Sciatic nerve (tissue), 2 donors: ENCODE measurements at regions not wholly inside any gene's neighbourhood (a gene's known extent, or its start where the extent isn't known, plus 50 kb on each side); places are given as distances from the start of the nearest gene placed in this dataset.
A peak's percentile ranks its signal among the peaks of the same experiment; 100 is the strongest.
"Not testable (repeated sequence)": the region's sequence is repeated elsewhere in the genome, so short reads cannot be mapped to it uniquely, and the experiment has no call there.

Experiments
- ATAC-seq: fragments of 200-7000 bp; cut with Tn5 transposase; one replicate; pipeline ENCODE4 v1.9.1; 2020; ENCODE audit warnings: mild to moderate bottlenecking, moderate library complexity
- DNase-seq: peaks from one replicate; pipeline ENCODE4 v3.0.0-alpha.2; 2020; ENCODE audit warnings: low spot score
- intact Hi-C: fragments of 100-400 bp; cut with DNase I; formaldehyde crosslinking; loops from one replicate; pipeline ENCODE4 v1.14.2; 2022
- donor health status: DM: no; HTN: no; CAD: no.
- donor health status: DM: no; HTN: no; CAD: no.

DNA sequence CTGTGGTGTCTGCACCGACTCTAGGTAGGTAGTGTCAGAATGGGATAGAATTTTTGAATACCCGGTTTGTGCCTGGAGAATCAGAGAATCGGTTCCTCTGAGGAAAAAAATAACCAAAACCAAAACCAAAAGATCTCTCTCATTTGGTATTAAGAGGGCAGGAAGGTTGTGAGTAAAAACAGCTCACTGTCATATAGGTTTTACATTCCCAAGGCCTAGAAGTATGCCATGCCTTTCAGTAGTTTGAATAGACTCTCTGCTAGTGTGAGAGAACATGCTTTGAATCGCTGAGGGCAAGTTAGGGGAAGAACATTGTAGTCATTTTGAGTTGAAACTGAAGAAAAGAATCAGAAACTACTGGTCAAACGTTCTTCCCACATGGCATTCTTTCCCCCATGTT lies 411.4 kb upstream of the CD180 start:
- intact Hi-C loops: no loop called here
- DNase-seq (no peak), ATAC-seq (no peak)

- DNase-seq (no peak), ATAC-seq (no peak)
- intact Hi-C loops: no loop called here
Observed at GRCh38 chr5:67606586-67606947, 410.0 kb upstream of the CD180 start.

GRCh38 chr5:67605730-67606585 lies 409.4 kb upstream of the CD180 start:
- intact Hi-C loops: no loop called here
- no peak for DNase-seq
- ATAC-seq: no peak

- DNase-seq (no peak), ATAC-seq (no peak)
- intact Hi-C loops: no loop called here
Observed at GRCh38 chr5:67591491-67591890, 394.9 kb upstream of the CD180 start.

GRCh38 chr5:67588389-67588788 lies 391.8 kb upstream of the CD180 start:
- intact Hi-C loops: no loop called here
- ATAC-seq: no peak
- DNase-seq: no peak

DNA sequence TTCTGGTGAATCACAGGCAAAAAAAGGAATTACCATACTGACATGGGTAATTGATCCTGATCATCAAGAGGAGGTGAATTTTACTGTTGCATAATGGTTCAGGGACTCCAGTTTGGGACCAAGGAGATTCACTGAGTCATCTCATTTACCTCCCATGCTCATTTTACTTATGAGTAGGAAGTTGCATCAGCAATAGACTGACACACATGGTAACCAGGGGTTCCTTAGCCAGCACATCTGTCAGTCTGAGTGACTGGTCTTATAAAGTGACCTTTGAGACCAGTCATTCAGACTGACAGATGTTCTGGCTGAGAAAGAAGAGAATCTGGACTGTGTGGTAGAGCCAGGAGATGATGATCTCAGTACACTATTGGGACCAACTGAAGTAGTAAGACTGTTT lies 384.6 kb upstream of the CD180 start:
- intact Hi-C loops: no loop called here

GRCh38 chr5:67578011-67578410 lies 381.4 kb upstream of the CD180 start:
- DNase-seq (no peak), ATAC-seq (no peak)
- intact Hi-C loops: no loop called here

More for the DNA sequence above, 384.6 kb upstream of the CD180 start:
- no peak for DNase-seq
- no peak for ATAC-seq

GRCh38 chr5:67577424-67577823 lies 380.8 kb upstream of the CD180 start:
- DNase-seq: no peak
- intact Hi-C loops: no loop called here
- ATAC-seq: no peak

- intact Hi-C loops: no loop called here
- DNase-seq (no peak), ATAC-seq (no peak)
Observed at GRCh38 chr5:67576112-67576511, 379.5 kb upstream of the CD180 start.

DNA sequence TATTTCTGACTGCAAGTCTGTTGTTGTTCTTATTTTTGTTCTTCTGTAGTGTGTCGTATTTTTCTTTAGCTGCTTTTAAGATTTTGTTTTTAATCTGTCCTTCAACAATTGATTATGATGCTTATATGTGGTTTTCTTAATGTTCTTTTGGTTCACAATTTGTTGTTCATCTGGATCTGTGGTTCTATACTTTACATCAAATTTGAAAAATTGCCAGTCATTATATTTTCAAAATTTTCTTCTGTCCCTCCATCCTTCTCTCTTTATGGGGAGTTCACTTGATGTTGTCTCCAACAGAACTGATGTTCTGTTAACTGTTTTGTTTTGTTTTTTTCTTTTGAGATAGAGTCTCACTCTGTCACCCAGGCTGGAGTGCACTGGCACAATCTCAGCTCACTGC lies 378.5 kb upstream of the CD180 start:
- intact Hi-C loops: no loop called here
- DNase-seq: no peak
- ATAC-seq: no peak

GRCh38 chr5:67561151-67561932 lies 364.7 kb upstream of the CD180 start:
- intact Hi-C loops: no loop called here
- no peak for DNase-seq
- ATAC-seq: peak; percentile 93

GRCh38 chr5:67552773-67553172 lies 356.2 kb upstream of the CD180 start:
- ATAC-seq: peak; percentile 21
- intact Hi-C loops: no loop called here

DNA sequence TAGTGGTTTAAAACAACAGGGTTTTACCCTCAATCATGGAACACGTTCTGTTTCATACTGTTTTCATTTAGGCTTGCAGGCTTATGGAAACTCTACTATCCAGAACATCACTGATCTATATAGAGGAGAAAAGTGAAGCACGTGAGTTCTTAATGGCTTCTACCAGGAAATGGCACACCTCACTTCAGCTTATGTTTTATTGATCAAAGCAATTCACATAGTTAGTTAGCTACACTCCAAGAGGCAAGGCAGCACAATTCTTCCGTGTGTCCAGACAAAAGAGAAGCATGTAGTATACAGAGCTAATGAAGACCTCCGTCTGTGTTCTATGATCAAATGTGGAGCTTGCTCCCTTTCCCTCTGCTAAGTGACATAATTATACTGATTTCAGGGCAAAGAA lies 353.3 kb upstream of the CD180 start:
- ATAC-seq: no peak
- DNase-seq: no peak
- intact Hi-C loops: no loop called here

More at GRCh38 chr5:67552773-67553172, 356.2 kb upstream of the CD180 start:
- no peak for DNase-seq

DNA sequence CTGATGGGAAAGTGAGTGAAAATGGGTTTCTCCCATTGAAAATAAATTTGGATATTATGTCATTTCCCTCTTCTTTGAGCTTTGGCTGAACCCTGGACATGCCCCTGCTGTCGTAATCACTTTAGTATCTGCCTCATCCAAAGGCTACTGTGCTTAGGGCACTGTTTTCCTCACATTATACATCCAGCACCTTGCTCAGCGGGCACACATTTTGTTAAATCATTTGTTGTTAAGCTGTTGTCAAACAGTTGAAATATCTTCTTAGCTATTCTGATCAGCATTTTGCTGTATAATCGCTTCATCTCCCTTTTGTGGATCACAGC lies 352.7 kb upstream of the CD180 start:
- intact Hi-C loops: no loop called here
- DNase-seq (no peak), ATAC-seq (peak; percentile 84)

DNA sequence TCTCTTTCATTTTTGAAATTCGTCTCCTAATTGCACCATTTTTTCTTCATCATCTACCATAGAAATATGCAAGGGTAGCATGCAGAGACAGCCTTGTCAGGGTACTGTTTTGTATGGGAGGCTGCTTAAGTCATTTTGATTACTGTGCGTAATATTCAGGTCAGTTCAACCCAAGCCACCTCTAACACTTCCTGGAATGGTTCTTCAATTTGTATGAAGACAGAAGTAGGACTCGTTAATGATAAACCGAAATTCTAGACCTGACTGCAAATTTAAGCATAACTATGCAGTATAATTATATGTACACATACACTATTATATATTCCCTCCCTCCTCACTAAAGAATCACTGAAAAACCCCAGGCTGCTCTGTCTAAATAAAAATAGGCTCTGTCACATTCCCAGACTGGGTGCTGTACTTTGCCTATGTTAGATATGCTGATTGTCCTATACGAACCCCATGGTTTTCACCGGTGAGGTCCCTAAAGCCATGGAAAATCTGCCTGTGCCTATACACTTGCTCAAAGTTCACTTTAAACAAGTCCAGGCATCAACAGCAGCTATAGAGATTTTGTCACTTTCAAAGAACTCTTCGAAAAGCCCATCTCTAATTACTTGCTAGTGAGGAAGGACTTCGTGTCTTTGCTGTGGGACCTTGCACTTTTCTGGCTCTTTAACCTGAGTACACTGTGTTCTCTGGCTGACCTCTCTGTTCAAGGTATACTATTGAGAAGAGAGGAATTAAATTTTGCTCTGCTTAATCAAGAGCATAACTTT lies 352.1 kb upstream of the CD180 start:
- no peak for ATAC-seq
- no peak for DNase-seq
- intact Hi-C loops: no loop called here

DNA sequence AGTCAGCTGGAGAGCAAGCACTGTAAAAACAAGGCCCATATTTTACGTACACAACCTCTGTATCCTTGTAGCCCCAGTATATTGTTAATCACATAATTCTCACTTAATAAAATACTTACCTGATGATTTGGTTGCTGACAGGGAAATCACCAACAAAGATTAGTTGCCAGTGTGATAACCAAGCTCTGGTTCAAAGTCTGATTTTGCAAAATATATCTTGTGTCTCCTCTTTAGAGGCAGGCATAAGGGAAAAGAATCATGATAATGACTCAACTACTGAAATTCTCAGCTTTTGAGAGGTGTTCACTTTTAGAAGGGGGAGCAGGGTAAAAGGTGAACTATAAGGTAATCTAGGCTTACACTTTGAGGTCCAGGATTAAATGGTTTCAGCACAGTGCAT lies 351.1 kb upstream of the CD180 start:
- ATAC-seq (no peak), DNase-seq (no peak)
- intact Hi-C loops: no loop called here

DNA sequence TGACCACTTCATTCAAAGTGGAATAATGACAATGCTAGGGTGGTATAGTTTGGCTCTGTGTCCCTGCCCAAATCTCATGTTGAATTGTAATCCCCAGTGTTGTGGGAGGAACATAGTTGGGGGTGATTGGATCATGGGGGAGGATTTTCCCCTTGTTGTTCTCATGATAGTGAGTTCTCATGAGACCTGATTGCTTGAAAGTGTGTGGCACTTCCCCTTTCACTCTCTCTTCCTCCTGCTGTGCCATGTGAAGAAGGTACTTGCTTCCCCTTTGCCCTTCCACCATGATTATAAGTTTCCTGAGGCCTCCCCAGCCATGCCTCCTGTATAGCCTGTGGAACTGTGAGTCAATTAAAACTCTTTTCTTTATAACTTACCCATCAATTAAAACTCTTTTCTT lies 348.3 kb upstream of the CD180 start:
- DNase-seq, intact Hi-C loops, ATAC-seq: not testable (repeated sequence)

GRCh38 chr5:67543720-67544270 lies 347.2 kb upstream of the CD180 start:
- DNase-seq (no peak), ATAC-seq (peak; percentile 94)

DNA sequence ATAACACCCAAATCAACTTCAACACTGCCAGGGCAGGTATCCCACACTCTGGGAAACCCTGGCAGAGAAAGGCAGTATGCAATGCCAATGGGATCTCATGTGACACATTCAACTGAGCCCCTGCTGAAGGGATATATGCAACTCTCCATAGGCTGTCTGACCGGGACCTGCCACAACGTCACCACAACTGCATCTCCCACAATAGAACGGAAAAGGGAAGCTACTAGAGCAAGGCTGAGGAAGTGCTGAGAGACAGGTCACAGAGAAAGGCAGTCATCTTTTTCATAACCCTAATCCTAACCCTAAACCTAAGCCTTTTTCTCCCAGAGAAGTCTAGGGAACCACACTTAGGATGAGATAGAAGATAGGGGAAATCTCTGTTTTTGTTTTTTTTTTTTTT lies 345.9 kb upstream of the CD180 start:
- no peak for DNase-seq
- intact Hi-C loops: no loop called here
- ATAC-seq: no peak

More at GRCh38 chr5:67543720-67544270, 347.2 kb upstream of the CD180 start:
- intact Hi-C loops: no loop called here

GRCh38 chr5:67541875-67542274 lies 345.3 kb upstream of the CD180 start:
- intact Hi-C loops: no loop called here
- ATAC-seq: no peak
- no peak for DNase-seq
